ENCODE measurements at regions not wholly inside any gene's neighbourhood (a gene's known extent, or its start where the extent isn't known, plus 50 kb on each side); places are given as distances from the start of the nearest gene placed in this dataset.
"Not testable (repeated sequence)": the region's sequence is repeated elsewhere in the genome, so short reads cannot be mapped to it uniquely, and the experiment has no call there.

DNA sequence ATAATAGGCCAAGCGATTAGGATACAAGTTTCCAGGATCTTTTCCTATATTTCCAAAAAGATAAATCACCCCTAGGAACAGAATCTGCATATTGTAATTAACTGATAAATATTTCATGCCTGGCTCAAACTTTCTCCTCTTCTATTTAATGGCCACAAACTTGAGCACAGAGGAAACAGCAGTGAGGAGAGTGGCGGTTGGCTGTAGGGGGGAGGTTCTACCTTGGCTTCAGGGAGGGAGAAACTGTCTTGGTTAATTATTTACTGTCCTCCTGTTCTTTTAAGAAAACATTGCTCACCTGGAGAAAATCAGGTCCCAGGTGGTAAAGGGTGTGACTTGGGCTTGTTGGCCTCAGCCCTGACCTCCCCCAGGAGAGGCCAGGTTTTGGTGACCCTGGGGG is 682.5 kb downstream of the SPATA31A7 start:
- TF ChIP-seq, protein P1, sequence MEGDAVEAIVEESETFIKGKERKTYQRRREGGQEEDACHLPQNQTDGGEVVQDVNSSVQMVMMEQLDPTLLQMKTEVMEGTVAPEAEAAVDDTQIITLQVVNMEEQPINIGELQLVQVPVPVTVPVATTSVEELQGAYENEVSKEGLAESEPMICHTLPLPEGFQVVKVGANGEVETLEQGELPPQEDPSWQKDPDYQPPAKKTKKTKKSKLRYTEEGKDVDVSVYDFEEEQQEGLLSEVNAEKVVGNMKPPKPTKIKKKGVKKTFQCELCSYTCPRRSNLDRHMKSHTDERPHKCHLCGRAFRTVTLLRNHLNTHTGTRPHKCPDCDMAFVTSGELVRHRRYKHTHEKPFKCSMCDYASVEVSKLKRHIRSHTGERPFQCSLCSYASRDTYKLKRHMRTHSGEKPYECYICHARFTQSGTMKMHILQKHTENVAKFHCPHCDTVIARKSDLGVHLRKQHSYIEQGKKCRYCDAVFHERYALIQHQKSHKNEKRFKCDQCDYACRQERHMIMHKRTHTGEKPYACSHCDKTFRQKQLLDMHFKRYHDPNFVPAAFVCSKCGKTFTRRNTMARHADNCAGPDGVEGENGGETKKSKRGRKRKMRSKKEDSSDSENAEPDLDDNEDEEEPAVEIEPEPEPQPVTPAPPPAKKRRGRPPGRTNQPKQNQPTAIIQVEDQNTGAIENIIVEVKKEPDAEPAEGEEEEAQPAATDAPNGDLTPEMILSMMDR (IDR thresholded peaks at IDR 0.05) = not testable (repeated sequence)
- TF ChIP-seq POLR2AphosphoS5, POLR2A (IDR thresholded peaks at IDR 0.05): not testable (repeated sequence)

Measured in upper lobe of left lung (tissue), 4 donors.